Panc1 (cell line): ENCODE measurements at regions not wholly inside any gene's neighbourhood (a gene's known extent, or its start where the extent isn't known, plus 50 kb on each side); places are given as distances from the start of the nearest gene placed in this dataset.

Source experiments
- CTCF ChIP-seq: fragments of 450-650 bp; IDR thresholded peaks from 2 replicates; pipeline ENCODE4 v1.5.1; 2017; ENCODE audit warnings: mild to moderate bottlenecking
- POLR2AphosphoS5 ChIP-seq: IDR thresholded peaks from 2 replicates; pipeline ENCODE4 v1.6.1; 2012; ENCODE audit warnings: mild to moderate bottlenecking, low read depth, low read length, moderate library complexity
- REST ChIP-seq, 2 experiments: IDR thresholded peaks; 2 replicates each; pipeline ENCODE4 v1.6.1; 2011 to 2012; ENCODE audit warnings: low read depth in 2 of 2, control low read depth in 1 of 2, low read length in 1 of 2, mild to moderate bottlenecking in 1 of 2, moderate library complexity in 1 of 2; ENCODE audit not compliant: insufficient read depth in 1 of 2
- SIN3A ChIP-seq: IDR thresholded peaks from 2 replicates; pipeline ENCODE4 v1.6.1; 2012; ENCODE audit warnings: low read depth, mild to moderate bottlenecking, low read length, moderate library complexity, borderline replicate concordance; ENCODE audit not compliant: insufficient read depth

- TF ChIP-seq CTCF (no peak), POLR2AphosphoS5 (no peak), SIN3A (no peak), REST (IDR thresholded peaks at IDR 0.05; ENCODE audit: insufficient read depth in 1 of 2, low read depth in 2 of 2, low read length in 1 of 2) (no peak)
These were observed 252.8 kb upstream of the PMFBP1 start for GRCh38 chr16:72424757-72425156.
